ENCODE measurements at regions not wholly inside any gene's neighbourhood (a gene's known extent, or its start where the extent isn't known, plus 50 kb on each side); places are given as distances from the start of the nearest gene placed in this dataset.

GRCh38 chr13:104270731-104271130 is 1204.5 kb upstream of the SLC10A2 start:
- TF ChIP-seq POLR2A (IDR thresholded peaks at IDR 0.05) (no peak), CTCF (IDR thresholded peaks at IDR 0.05) (no peak), POLR2AphosphoS5 (IDR thresholded peaks at IDR 0.05) (no peak)

All from breast epithelium (tissue), 3 donors.